Stimulated activated CD4-positive, alpha-beta T cell treated with anti-CD3 and anti-CD28 coated beads, TNF-alpha, amount 100 ng/mL, for 1 hour (primary cell): ENCODE measurements at regions not wholly inside any gene's neighbourhood (a gene's known extent, or its start where the extent isn't known, plus 50 kb on each side); places are given as distances from the start of the nearest gene placed in this dataset.
"Not testable (repeated sequence)": the region's sequence is repeated elsewhere in the genome, so short reads cannot be mapped to it uniquely, and the experiment has no call there.

Source experiments
- DNase-seq, 3 donors: peaks; one replicate each; pipeline ENCODE4 v3.0.0-alpha.2; 2020; ENCODE audit warnings: low read depth in 3 of 3, low spot score in 1 of 3

- no peak for DNase-seq
These were observed 53.1 kb upstream of the STK39 start for GRCh38 chr2:168300460-168300859.

DNA sequence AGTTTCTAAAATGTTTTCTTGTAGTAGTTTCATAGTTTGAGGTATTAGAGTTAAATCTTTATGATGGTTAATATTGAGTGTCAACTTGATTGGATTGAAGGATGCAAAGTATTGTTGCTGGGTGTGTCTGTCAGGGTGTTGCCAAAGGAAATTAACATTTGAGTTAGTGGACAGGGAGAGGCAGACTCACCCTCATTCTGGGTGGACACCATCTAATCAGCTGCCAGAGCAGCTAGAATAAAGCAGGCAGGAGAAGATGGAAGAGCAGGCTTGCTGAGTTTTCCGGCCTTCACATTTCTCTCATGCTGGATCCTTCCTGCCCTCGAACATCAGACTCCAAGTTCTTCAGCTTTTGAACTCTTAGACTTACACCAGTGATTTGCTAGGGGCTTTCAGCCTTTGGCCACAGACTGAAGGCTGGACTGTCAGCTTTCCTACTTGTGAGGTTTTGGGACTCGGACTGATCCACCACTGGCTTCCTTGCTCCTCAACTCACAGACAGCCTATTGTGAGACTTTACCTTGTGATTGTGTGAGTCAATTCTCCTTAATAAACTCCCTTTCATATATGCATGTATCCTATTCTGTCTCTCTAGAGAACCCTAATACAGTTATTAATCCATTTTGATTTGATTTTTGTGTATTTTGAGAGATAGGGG is 56.8 kb upstream of the STK39 start:
- no peak for DNase-seq

GRCh38 chr2:168307379-168307778 is 60.0 kb upstream of the STK39 start:
- DNase-seq: no peak

DNA sequence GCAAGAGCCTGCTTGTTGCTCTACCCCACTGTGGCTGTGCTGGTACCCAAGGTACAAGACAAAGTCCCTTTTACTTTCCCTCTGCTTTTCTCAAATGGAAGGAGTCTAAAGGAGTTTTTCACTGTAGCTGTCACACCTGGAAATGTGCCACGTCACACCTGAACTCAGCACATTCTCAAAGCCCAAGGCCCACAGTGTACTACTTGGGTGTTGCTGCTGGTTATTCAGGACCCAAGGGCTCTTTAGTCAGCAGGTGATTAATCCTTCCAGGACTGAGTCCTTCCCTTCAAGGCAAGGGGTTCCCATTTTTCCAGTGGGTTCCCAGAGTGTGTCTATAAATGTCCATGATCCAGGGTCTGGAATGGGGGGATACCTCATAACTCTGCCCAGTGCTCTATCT is 63.2 kb upstream of the STK39 start:
- no peak for DNase-seq

- DNase-seq: no peak
These were observed 64.0 kb upstream of the STK39 start for GRCh38 chr2:168311261-168311910.

DNA sequence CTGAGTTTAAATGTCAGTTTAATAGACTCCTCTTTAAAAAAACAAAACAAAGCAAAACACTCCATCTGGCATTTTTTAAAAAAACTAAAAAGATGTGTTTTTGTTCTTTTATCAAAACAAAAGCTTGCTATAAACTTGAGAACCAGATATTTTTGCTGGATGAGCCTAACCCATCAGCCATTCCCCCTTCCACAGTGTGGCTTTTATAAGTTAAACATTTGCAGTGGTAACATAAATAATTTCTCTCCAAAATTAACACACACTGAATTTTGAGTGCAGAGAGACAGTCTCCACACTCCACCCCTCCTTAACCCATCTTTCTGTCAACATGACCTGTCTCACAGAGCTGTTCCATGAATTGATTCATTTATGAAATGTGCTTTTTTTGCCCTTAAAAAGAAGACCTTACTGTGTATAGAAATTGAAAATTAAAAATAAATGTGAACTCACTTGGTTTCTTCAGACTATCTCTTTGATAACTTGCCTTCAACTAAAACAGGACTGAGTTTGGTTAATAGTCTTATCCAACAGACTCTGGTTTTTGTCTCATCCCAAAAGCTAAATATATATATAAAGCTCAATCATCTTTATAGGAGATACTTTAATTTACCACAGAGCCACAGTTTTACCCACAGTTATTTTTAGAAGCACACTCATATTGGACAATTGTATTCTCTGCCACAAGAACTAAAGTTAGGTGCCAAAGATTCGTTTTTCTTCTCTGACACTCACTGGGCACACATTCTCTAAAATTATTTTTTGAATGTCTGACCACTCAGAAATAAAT is 64.8 kb upstream of the STK39 start:
- DNase-seq: no peak

- DNase-seq: no peak
These were observed 66.8 kb upstream of the STK39 start for GRCh38 chr2:168314236-168314635.

DNA sequence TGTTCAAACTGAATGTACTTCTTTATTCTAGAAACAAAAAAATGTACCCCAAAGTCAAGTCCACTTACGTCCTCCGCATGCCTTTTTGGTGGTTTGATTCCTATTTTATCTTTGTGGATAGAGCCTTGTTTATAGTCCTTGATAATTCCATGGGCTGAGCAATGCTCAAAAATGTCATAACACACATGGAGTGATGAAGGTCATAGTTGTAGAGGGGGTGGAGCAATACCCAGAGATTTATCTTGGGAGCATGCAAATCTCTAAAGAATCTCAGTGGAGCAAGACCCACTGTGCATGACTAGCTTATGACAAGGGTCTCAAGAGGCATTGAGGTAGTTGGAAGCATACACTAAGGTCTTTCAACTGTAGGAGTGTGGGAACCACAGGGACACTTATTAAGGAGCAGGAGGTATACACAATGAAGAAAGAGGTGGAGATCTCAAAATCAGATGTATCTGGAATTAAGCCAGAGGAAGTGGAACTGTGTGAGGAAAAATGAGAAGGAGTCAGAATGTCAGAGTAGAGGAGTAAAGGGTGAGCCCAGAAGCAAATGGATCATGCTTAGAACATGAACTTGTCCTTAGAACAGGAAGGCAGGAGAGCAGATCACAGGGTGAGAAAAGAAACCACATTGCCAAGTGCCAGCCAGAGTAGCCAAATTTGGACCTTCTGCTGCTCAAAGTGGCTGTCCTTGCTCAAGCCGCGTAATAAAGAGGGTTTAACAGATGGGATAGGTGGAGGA is 68.1 kb upstream of the STK39 start:
- no peak for DNase-seq

- no peak for DNase-seq
These were observed 68.7 kb upstream of the STK39 start for GRCh38 chr2:168316073-168316440.

DNA sequence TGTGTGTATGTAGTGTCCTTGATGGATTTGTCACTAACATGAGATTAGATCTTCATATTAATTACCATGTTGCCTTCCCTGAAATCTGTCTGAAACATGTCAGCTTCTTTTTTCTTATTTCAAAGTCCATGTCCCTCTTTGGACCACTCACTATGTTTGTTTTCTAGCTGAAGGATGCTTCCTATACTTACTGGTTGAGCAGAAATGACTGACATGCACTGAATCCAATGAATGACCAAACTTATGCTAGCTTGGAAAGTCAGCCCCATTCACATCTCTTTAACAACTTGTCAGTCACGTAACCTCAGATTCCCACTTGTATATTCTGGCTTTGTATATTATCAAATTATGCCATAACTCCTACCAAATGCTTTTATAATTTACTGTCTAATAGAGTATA is 69.9 kb upstream of the STK39 start:
- no peak for DNase-seq

- no peak for DNase-seq
These were observed 72.9 kb upstream of the STK39 start for GRCh38 chr2:168320267-168320666.

DNA sequence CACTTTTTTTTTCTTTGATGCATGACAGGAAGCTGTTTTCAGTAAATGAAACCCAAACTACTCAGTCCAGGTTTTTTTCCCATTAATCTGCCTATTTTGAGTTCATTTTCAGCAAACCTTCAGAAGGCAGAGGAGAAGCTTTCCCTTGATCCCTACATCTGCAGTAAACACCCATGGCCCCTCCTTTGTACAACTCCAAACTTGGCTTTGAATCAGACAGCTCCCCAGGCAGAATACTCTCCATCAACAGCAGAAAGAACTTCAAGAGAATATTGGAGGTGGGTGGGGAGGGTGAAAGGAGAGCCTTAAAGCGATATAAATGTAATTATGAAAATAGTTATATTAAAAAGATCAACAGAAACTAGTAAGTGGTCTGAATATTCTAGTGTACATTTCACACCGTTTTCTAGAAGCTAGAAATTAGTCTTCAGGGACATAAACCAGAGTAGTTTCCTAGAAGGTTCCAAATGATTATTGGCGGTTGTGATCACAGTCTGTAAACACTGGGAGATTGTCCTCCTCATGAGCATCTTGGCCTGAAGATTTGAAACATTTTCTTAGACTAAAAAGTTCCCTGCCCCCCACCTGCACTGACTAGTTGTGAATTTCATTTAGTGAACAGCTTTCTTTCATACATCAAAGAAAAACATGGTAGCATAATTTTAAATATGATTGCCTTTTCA is 75.1 kb upstream of the STK39 start:
- DNase-seq: no peak

DNA sequence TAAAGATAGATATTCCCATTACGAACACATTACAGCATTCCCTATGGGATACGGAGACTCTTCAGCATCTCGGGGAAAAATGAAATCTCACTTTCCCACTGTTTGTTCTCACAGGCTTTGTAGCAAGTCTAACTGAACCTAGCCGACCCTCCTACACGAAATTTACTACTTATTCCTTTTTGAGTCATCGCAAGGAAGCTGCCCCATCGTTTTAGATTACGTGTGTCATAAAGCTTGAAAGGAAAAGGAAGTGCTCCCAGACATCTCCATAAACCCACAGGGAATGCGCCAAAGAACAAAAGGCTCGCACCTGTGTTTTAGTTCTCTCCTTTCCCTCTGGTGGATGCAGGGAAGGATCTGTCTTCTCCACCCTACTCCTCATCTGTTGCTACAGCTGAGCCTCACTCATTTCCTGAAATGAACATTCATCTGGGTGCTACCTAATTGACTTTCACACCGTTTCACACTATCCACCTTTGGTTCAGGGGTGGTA is 76.2 kb upstream of the STK39 start:
- no peak for DNase-seq

DNA sequence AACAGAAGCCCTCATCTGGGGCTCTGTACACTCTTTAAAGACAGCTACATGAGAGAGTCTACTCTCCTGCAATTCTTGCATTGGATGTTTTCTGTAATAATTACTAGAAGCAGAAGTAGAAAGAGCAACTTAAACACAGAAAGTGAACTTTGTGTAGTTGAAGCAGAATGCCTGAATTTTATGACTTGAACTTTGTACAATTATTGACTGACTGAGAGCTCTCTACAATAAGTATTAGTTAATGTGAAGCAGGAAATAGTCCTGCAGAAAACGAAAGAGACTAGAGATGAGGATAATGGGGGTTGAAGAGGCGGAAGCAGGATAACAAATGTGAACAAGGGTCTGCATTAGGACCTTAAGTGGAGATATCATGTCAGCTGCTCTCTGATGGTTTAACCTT is 79.2 kb upstream of the STK39 start:
- DNase-seq: no peak

- no peak for DNase-seq
These were observed 79.9 kb upstream of the STK39 start for GRCh38 chr2:168327328-168327727.

GRCh38 chr2:168328421-168328820 is 81.0 kb upstream of the STK39 start:
- DNase-seq: no peak

GRCh38 chr2:168330624-168331423 is 83.4 kb upstream of the STK39 start:
- DNase-seq: no peak

DNA sequence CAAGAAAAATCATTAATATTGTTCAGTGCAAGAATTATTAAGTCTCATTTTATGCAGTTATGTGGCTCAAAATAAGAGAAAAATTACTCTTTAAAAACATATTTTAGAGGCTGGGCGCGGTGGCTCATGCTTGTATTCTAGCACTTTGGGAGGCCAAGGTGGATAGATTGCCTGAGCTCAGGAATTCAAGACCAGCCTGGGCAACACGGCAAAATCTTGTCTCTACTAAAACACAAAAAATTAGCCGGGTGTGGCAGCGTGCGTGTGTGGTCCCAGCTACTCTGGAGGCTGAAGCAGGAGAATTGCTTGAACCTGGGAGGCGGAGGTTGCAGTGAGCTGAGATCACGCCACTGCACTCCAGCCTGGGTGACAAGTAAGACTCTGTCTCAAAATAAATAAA is 87.9 kb upstream of the STK39 start:
- DNase-seq: not testable (repeated sequence)

DNA sequence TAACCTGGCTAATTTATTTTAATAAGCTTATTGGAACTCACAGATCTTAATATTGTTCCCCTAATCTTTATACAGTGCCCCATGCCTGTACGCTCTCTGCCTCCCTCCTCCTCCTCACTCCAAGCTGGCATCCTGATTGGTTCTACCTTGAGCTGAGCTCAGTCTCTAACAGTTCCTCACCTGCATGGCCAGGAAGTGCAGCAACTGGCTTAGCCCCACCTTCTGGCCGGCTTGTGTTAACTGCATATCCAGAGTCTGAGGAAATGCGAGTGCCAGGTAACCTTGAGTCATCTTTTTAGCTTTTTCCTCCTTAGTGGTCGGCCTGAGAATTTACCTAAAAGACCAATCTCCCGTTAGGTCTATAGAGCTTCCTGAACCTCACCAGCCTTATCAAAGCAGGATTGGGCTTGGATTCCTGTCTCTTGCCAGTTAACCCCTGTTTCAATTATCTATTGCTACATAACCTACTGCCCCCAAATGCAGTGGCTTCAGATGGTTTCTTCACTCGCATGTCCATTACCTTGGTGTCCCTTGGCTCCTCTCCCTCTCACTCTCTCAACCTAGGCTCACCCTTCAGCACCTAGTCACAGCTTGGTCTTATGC is 89.5 kb upstream of the STK39 start:
- DNase-seq: peak; percentile 18 to 20 (median 19)

DNA sequence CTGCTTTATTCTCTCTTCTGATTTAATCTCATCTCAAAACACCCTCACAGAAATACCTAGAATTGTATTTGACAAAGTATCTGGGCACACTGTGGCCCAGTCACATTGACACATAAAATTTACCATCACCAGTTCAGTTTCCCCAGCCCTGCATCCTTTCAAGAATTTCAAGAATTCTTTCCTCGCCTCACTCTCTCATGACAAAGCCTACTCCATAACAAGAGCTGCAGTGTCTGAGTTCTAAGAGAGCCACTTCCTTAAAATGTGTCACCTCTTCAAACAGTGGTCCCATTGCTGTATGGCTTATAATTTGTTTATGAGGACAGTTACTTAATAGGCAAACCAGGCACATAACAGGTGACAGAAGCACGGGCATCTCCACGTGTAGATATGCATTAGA is 90.9 kb upstream of the STK39 start:
- DNase-seq: no peak
